ENCODE measurements at regions not wholly inside any gene's neighbourhood (a gene's known extent, or its start where the extent isn't known, plus 50 kb on each side); places are given as distances from the start of the nearest gene placed in this dataset.
A peak's percentile ranks its signal among the peaks of the same experiment; 100 is the strongest.
"Not testable (repeated sequence)": the region's sequence is repeated elsewhere in the genome, so short reads cannot be mapped to it uniquely, and the experiment has no call there.

GRCh38 chrX:139198936-139199335, 331.6 kb upstream of the F9 start:
- no peak for DNase-seq

- DNase-seq, result no peak
Measured at GRCh38 chrX:139196890-139197289, 333.6 kb upstream of the F9 start.

GRCh38 chrX:139194571-139195280, 335.8 kb upstream of the F9 start:
- DNase-seq, result no peak

GRCh38 chrX:139192386-139192961, 338.1 kb upstream of the F9 start:
- DNase-seq, result no peak

- no peak for DNase-seq
Measured at GRCh38 chrX:139191746-139192385, 338.7 kb upstream of the F9 start.

- DNase-seq, result no peak
Measured at GRCh38 chrX:139191286-139191685, 339.3 kb upstream of the F9 start.

GRCh38 chrX:139187738-139188137, 342.8 kb upstream of the F9 start:
- no peak for DNase-seq

GRCh38 chrX:139186991-139187390, 343.5 kb upstream of the F9 start:
- DNase-seq, result no peak

GRCh38 chrX:139179592-139179991, 350.9 kb upstream of the F9 start:
- no peak for DNase-seq

GRCh38 chrX:139178980-139179379, 351.6 kb upstream of the F9 start:
- DNase-seq, result no peak

- DNase-seq, result no peak
Measured at GRCh38 chrX:139172731-139173130, 357.8 kb upstream of the F9 start.

GRCh38 chrX:139170526-139171173, 359.9 kb upstream of the F9 start:
- DNase-seq, result no peak

- no peak for DNase-seq
Measured at GRCh38 chrX:139167282-139167681, 363.3 kb upstream of the F9 start.

GRCh38 chrX:139158256-139158655, 372.3 kb upstream of the F9 start:
- no peak for DNase-seq

- no peak for DNase-seq
Measured at GRCh38 chrX:139156356-139156755, 374.2 kb upstream of the F9 start.

GRCh38 chrX:139146625-139147024, 383.9 kb upstream of the F9 start:
- not testable (repeated sequence) for DNase-seq

GRCh38 chrX:139141370-139141769, 389.2 kb upstream of the F9 start:
- no peak for DNase-seq

GRCh38 chrX:139134316-139134715, 396.2 kb upstream of the F9 start:
- no peak for DNase-seq

GRCh38 chrX:139126493-139126892, 404.0 kb upstream of the F9 start:
- DNase-seq, result peak; percentile 1

- DNase-seq, result no peak
Measured at GRCh38 chrX:139125916-139126315, 404.6 kb upstream of the F9 start.

GRCh38 chrX:139121616-139122286, 408.8 kb upstream of the F9 start:
- DNase-seq, result no peak

- DNase-seq, result no peak
Measured at GRCh38 chrX:139120760-139121159, 409.2 kb upstream of the FGF13 start.

- DNase-seq, result peak; percentile 13
Measured at GRCh38 chrX:139113708-139114107, 402.2 kb upstream of the FGF13 start.

Measured in NCI-H2029 (cell line).